Hypothalamus (tissue), 51 donors: ENCODE measurements at regions not wholly inside any gene's neighbourhood (a gene's known extent, or its start where the extent isn't known, plus 50 kb on each side); places are given as distances from the start of the nearest gene placed in this dataset.
"Not testable (repeated sequence)": the region's sequence is repeated elsewhere in the genome, so short reads cannot be mapped to it uniquely, and the experiment has no call there.

Experiments
- DNase-seq, 51 donors: peaks; one replicate each; lab custom pipeline; 2025; lab: John Stamatoyannopoulos, UW

DNA sequence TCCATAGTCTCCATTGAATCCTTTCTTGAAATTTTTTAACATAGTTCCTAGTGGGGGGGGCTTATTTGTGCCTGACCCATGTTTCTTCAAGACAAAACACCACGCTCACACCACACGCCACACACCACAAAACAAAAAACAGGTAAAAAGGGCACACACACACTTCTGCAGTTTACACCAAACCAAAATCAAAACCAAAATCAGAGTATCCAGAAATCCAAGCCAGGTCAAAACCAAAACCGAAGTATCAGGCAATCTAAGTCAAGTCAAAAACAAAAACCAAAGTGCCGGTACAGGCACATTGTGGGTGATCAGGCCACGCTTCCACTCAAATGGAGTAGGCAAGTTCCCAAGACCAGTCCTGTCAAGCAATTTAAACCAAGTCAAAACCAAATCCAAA is 158.6 kb downstream of the PPIAL4G start:
- not testable (repeated sequence) for DNase-seq

DNA sequence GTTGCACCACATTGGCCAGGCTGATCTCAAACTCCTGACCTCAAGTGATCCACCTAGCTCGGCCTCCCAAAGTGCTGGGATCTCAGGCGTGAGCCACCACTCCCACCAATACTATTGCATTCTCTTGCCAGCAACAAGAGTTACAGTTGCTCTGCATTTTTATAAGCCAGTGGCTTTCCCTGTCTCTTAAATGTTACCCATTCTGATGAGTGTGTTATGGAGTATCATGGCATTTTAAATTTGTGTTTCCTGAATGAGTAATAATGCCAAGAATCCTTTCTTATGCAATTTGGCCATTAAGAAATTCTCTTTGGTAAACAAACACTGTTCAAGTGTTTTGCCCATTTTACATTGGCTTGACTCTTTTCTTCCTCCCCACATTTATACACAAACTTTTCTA is 163.0 kb downstream of the PPIAL4G start:
- not testable (repeated sequence) for DNase-seq

DNA sequence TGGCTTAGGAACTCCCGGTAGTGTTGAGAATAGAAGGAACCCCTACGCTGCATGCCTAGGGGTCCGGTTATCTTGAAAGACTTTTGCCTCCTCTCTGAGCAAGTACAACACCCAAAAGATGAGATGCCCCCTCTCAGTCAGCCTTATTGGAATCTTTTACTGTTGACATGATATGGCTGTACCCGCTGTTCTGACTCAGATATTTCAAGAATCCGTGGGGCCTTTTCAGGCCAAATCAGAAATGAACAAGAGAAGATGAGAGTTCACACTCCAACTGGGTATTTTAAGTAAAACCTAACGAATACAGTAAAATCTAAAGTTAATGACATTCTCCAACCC is 164.2 kb downstream of the PPIAL4G start:
- no peak for DNase-seq

GRCh38 chr1:148318123-148318903 is 164.8 kb downstream of the PPIAL4G start:
- DNase-seq: no peak

DNA sequence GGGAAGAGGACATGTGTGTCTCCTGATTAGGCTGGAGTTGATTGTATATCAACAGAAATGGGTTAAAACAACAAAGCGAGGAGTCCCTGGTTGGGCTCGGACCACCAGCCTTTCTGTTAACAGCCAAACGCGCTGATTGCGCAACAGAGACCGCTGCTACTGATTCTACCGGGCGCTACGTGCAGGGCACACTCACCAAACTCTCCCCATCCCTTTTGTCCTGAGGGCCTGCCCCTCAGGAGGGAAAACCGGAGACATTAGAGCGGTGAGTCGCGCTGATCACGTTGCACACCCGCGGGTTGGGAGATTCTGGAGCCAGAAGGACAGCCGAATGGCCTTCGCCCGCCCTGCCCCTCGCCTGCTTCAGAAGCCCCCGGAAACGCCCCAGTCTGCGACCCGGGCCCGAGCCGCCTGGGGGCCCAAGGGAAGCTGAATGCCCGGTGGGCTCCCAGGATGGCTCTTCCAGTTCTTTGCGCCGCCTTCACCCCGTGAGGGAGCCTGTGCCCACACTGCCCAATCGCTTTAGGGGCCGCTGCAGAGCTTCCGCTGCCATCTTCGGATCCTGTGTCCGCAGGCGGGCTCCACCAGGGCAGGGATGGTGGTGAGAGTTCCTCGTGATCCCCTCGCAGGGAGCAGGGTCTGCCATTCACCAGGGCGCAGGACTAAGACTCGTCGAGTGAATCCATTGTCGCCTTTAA is 165.4 kb upstream of the NBPF11 start:
- DNase-seq: no peak

GRCh38 chr1:148315071-148315811 is 163.2 kb upstream of the NBPF11 start:
- no peak for DNase-seq

- DNase-seq: no peak
Measured at GRCh38 chr1:148310807-148311206, 158.7 kb upstream of the NBPF11 start.

DNA sequence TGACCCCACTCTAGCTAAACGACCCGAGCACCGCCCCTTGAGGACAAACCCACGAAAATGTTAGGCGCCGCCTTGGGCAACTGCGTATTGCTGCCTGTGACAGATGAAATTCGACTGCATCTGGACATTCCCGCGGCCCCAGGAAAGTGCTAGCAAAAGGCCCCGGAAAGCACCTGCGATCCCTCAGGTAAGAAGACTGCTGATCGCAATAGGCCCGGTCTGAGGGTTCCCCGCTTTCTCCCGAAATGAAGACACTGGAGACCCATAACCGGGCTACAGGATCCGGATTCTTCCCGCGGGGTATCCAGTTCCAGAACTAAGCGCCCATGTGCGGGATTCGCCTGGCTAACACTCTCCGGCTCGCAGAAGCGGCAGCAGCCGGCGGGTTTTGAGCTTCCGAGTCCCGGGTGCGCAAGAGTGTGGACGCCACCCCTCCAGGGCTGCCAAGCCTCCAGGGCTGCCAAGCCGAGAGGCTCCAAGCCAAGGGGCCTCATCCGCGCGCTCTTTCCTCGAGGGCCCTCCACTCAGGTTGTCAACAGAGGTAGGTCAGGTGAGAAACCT is 157.9 kb upstream of the NBPF11 start:
- no peak for DNase-seq

- DNase-seq: no peak
Measured at GRCh38 chr1:148308832-148309458, 156.9 kb upstream of the NBPF11 start.

- DNase-seq: peak in 8 of 51 donors; percentile 1 to 37 (median 8)
Measured at GRCh38 chr1:148307583-148308185, 155.6 kb upstream of the NBPF11 start.

DNA sequence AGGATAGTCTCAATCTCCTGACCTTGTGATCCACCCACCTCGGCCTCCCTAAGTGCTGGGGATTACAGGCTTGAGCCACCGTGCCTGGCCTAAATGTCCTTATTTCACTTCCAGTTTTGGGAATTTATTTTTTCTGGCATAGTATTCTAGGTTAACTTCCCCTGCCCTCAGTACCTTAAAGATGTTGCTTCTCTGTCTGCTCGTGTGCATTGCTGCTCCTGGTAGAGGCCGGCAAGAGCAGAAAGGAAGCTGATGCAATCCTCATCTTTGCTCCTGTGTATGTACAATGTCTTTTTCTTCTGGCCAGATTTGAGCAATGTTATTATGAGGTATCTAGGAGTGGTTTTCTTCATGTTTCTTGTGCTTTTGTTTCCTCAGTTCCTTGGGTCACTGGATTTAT is 152.9 kb upstream of the NBPF11 start:
- DNase-seq: not testable (repeated sequence)

DNA sequence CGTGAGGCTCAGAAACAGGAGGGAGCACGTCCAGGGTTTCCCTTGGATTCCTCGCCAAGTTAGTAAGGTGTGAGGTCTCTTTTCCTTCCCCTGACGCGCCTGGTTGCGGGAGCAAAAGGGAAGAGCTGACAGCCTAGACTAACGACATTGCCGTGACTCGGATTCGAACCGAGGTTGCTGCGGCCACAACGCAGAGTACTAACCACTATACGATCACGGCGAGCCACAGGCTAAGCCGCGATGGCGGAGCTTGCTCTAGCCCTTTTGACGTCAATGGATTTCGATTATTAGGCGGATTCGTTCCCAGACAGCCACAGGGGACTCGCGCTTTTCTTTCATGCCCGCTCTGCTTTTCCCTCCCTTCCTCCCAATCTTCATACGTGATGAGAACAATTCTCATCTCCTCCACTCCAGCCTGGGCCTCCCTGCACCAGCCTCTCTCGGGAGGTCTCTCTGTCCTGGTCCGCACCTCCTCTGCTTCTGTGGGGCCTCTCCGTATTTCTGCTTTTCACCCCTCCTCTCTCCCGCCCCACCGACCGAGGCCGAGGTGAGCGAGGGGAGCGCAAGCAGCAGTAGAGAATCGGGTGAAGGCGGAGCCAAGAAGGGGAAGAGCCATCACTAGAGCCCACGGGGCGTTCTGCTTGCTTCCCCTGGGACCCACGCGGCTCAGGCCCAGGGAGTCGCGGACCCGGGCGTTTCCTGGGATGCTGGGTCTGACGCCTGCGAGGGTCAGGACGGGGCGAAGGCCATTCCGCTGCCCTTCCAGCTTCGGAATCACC is 150.7 kb upstream of the NBPF11 start:
- not testable (repeated sequence) for DNase-seq

- not testable (repeated sequence) for DNase-seq
Measured at GRCh38 chr1:148297852-148298251, 145.8 kb upstream of the NBPF11 start.

DNA sequence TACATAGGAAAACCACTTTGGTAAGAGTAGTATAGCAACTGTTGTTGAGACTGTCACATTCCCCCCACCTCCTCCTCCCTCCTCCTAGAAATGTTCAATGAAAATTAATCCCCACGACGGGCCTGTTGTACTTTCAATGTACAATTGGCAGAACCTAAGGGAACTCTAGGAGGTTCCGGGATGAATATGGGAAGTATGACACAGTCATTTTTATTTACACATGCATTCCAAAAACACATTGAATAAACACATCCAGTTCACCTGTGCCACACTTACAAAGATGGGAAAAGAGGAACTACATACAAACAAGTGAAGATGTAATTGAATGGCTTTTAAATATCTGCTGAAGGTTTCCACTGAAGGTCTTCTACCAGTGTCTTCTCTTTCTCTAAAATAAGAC is 144.4 kb upstream of the NBPF11 start:
- no peak for DNase-seq

- no peak for DNase-seq
Measured at GRCh38 chr1:148294116-148294807, 142.2 kb upstream of the NBPF11 start.

GRCh38 chr1:148293651-148294050 is 141.6 kb upstream of the NBPF11 start:
- no peak for DNase-seq

DNA sequence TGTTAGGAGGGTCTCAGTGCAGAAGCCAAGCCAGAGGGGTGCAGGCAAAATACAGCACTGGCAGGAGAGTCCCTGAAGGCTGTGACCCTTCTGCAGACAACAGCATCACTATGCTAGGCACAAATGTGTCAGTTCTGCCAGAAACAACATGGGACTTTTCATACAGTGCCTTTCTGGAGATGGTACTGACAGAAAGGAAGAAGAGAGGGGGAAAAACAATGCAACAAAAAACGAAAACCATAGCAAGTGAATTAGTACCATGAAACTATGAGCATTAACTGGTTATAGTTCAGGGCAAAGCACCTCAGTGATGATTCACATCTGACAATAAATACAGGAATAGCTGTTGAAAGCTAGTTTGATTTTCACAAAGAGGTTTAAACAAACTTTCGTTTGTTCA is 140.8 kb upstream of the NBPF11 start:
- DNase-seq: no peak

DNA sequence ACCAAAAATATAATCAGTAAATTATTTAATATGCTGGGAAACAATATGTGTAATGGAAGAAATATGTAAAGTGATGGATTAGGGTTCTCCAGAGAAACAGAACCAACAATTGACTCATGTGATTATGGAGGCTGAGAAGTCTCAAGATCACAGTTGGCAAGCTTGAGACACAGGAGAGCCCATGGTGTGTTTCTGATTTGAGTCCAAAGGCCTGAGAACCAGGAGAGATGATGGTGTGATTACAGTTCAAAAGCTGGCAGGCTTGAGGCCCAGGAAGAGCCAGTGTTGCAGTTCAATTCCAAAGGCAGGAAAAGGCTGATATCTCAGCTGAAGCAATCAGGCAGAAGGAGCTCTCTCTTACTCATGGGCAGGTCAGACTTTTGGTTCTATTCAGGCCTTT is 138.8 kb upstream of the NBPF11 start:
- no peak for DNase-seq

DNA sequence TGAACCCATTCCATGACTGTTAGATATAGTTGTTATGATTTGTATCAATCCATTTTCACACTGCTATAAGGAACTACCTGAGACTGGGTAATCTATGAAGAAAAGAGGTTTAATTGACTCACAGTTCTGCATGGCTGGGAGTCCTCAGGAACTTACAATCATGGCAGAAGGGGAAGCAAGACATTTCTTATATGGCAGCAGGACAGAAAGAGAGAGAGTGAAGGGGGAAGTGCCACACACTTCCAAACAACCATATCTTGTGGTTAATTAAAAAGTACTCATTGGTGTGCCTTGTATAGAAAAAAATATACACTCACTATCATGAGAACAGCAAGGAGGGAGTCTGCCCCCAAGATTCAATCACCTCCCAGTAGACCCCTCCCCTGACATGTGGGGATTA is 137.6 kb upstream of the NBPF11 start:
- no peak for DNase-seq
